ENCODE measurements at regions not wholly inside any gene's neighbourhood (a gene's known extent, or its start where the extent isn't known, plus 50 kb on each side); places are given as distances from the start of the nearest gene placed in this dataset.

DNA sequence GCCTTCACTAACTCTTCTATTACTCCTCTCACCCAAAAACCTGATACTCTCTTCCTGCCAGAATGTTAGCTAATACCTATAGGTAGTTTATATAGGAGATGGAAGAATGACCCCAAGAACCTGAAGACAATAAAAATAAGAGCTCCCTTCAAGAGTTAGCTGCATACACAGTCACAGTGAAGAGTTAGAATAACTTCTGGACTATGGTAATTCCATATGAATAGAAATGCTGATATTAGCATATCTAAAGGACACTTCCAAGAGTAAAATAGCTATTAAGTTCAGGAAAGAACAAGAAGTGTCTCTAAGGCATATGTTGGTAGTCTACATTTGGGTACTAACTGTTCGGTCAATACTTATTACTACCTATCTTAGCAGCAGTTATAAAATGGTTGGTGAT, 134.2 kb downstream of the VGLL3 start:
- H3K27me3 ChIP-seq: no peaks in the 10 kb centered on the region
- no peak overlapping the region for H3K4me3 ChIP-seq
- no peaks in the 10 kb centered on the region for H3K36me3 ChIP-seq
- TF ChIP-seq POLR2A (IDR thresholded peaks at IDR 0.05) (no peak), CTCF (IDR thresholded peaks at IDR 0.05) (no peak)
- H3K9me3 ChIP-seq: no peaks in the 10 kb centered on the region
- H3K4me1 ChIP-seq: no peaks in the 10 kb centered on the region
- DNase-seq: no peak
- H3K27ac ChIP-seq: no peak overlapping the region

DNA sequence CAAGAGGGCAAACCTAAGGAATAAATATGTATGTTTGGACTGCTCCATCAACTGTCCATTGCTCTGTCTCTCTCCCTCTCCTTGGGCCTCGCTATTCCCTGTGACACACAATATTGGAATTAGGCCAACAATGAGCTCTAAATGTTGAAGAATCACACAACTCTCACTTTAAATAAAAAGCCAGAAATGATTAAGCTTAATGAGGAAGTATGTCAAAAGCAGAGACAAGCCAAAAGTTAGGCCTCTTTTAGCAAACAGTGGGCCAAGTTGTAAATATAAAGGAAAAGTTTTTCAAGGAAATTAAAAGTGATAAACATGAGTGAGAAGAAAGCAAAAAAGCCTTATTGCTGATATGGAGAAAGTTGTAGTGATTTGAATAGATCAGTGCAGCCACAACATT, 141.0 kb downstream of the VGLL3 start:
- TF ChIP-seq CTCF (IDR thresholded peaks at IDR 0.05) (no peak), POLR2A (IDR thresholded peaks at IDR 0.05) (no peak)
- Histone ChIP-seq H3K4me1 (no peaks in the 10 kb centered on the region), H3K9me3 (no peaks in the 10 kb centered on the region), H3K27me3 (no peaks in the 10 kb centered on the region), H3K4me3 (no peak overlapping the region), H3K36me3 (no peaks in the 10 kb centered on the region), H3K27ac (no peak overlapping the region)
- DNase-seq: no peak

DNA sequence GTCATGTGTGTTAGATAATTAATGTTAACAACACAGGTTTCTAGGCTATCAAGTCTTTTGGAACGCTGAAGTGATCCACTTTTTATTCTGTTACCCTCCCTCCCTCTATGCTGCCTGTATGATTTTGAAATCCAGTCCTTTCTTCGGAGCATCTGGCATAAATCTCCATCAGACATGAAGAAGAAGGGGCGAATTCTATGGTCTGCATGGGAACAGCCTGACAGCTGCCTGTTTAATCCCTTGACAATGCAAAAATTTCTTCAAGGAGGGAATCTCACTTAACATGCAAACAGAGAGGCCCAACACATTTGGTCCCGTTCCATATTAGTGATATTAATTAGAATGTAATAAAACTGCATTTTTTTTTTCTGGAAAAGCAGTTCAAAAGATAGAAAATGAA, 145.2 kb downstream of the VGLL3 start:
- no peak overlapping the region for H3K4me3 ChIP-seq
- H3K27ac ChIP-seq: no peak overlapping the region
- TF ChIP-seq CTCF (IDR thresholded peaks at IDR 0.05): no peak
- TF ChIP-seq POLR2A (IDR thresholded peaks at IDR 0.05): no peak
- H3K36me3 ChIP-seq: no peaks in the 10 kb centered on the region
- no peaks in the 10 kb centered on the region for H3K27me3 ChIP-seq
- no peaks in the 10 kb centered on the region for H3K9me3 ChIP-seq
- no peaks in the 10 kb centered on the region for H3K4me1 ChIP-seq
- no peak for DNase-seq

DNA sequence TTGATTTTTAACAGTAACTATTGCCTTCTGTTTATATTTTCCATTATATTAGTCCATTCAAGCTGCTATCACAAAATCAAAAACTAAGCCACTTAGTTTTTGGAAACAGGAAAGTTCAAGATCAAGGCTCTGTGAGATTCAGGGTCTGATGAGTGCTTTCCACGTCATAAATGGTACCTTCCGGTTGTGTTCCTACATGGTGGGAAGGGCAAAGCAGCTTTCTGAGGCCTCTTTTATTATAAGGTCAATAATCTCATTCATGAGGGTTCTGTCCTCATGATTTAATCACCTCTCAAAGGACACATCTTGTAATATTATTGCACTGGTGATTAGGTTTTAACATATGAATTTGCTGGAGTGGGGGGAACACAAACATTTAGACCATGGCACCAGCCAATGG, 152.0 kb downstream of the VGLL3 start:
- TF ChIP-seq CTCF (IDR thresholded peaks at IDR 0.05): no peak
- TF ChIP-seq POLR2A (IDR thresholded peaks at IDR 0.05): no peak
- Histone ChIP-seq H3K27me3 (no peaks in the 10 kb centered on the region), H3K36me3 (no peaks in the 10 kb centered on the region), H3K9me3 (no peaks in the 10 kb centered on the region), H3K4me3 (no peak overlapping the region), H3K27ac (no peak overlapping the region), H3K4me1 (no peaks in the 10 kb centered on the region)
- DNase-seq: no peak

- Histone ChIP-seq H3K4me3 (no peak overlapping the region), H3K9me3 (no peaks in the 10 kb centered on the region), H3K4me1 (no peaks in the 10 kb centered on the region), H3K27ac (no peak overlapping the region), H3K27me3 (no peaks in the 10 kb centered on the region), H3K36me3 (no peaks in the 10 kb centered on the region)
- TF ChIP-seq CTCF (IDR thresholded peaks at IDR 0.05): no peak
- TF ChIP-seq POLR2A (IDR thresholded peaks at IDR 0.05): no peak
- no peak for DNase-seq
Measured at GRCh38 chr3:86837871-86838270, 153.1 kb downstream of the VGLL3 start.

DNA sequence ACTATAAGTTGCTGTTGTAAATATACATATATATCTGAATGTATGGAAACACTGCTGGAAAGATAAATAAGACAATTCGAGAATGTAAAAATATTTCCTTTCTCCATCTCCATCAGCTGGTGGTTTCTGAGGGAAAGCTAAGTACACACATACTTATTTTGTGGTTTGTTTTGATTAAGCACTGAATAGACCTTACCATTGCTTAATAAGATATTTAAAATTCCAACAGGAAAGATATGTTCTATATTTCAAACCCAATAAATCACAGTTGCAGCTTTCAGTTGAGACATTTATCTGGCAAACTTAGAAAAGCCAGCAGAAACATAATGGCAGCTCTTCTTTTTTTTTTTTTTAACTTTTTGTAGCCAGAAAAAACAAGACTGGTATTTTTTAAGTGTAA, 160.4 kb downstream of the VGLL3 start:
- no peaks in the 10 kb centered on the region for H3K36me3 ChIP-seq
- H3K4me1 ChIP-seq: no peaks in the 10 kb centered on the region
- DNase-seq: no peak
- no peak for TF ChIP-seq POLR2A (IDR thresholded peaks at IDR 0.05)
- no peak for TF ChIP-seq CTCF (IDR thresholded peaks at IDR 0.05)
- H3K9me3 ChIP-seq: no peaks in the 10 kb centered on the region
- no peaks in the 10 kb centered on the region for H3K27me3 ChIP-seq
- H3K4me3 ChIP-seq: no peak overlapping the region
- H3K27ac ChIP-seq: no peak overlapping the region

Data from Peyer's patch (tissue), 4 donors.